ENCODE measurements at regions not wholly inside any gene's neighbourhood (a gene's known extent, or its start where the extent isn't known, plus 50 kb on each side); places are given as distances from the start of the nearest gene placed in this dataset.
"Not testable (repeated sequence)": the region's sequence is repeated elsewhere in the genome, so short reads cannot be mapped to it uniquely, and the experiment has no call there.

DNA sequence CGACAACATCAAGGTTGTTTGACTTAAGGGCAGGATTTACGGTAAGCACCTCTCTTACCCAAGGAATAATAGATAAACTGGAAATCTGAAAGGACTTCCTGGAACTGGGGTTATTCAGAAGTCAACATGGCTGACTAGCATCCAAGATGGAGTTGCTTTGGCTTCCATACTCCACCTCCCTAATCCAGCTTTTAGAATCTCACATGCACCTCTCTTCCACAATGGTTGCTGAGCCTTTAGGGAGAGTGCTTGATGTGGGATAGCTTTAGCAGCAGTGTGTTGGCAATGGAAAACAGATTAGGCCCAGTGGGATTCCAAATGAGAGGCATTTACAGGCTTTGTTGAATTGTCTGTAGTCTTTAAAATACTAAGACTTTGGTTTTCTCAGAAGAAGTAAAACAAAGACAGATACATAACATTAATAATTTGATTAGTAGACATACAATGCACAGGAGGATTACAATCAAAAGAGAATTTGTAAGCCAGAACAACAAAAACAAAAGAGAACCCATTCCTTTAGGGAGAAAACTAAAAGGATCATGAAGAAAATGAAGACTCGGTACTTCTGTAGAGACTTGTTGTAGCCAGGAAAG lies 222.0 kb downstream of the HS3ST3B1 start:
- no peak overlapping the region for H2AFZ ChIP-seq (ENCODE audit: low read depth, low read length)
- H4K20me1 ChIP-seq (ENCODE audit: insufficient read depth, low read length), result no peaks in the 10 kb centered on the region
- no peaks in the 10 kb centered on the region for H3K79me2 ChIP-seq (ENCODE audit: low read length)
- H3K9me3 ChIP-seq (ENCODE audit: insufficient read depth, low read length), result no peaks in the 10 kb centered on the region
- no peaks in the 10 kb centered on the region for H3K27me3 ChIP-seq (ENCODE audit: low read depth, low read length)
- no peaks in the 10 kb centered on the region for H3K36me3 ChIP-seq (replicated peaks; ENCODE audit: low read depth, low read length)
- no peak overlapping the region for H3K27ac ChIP-seq (ENCODE audit: low read length)
- H3K4me1 ChIP-seq (ENCODE audit: low read length), result no peaks in the 10 kb centered on the region
- no peak overlapping the region for H3K4me3 ChIP-seq (ENCODE audit: low read length)
- TF ChIP-seq EZH2phosphoT487 (IDR thresholded peaks at IDR 0.05; ENCODE audit: low read depth) (no peak), CTCF (IDR thresholded peaks at IDR 0.05; ENCODE audit: low read depth, low read length) (no peak)
- H3K4me2 ChIP-seq (ENCODE audit: low read length), result no peak overlapping the region
- H3K9ac ChIP-seq (ENCODE audit: low read length), result no peak overlapping the region

- not testable (repeated sequence) for H3K9me3 ChIP-seq (ENCODE audit: insufficient read depth, low read length); H3K4me3 ChIP-seq (ENCODE audit: low read length); H2AFZ ChIP-seq (ENCODE audit: low read depth, low read length); H4K20me1 ChIP-seq (ENCODE audit: insufficient read depth, low read length); H3K27me3 ChIP-seq (ENCODE audit: low read depth, low read length); H3K79me2 ChIP-seq (ENCODE audit: low read length); H3K27ac ChIP-seq (ENCODE audit: low read length); H3K36me3 ChIP-seq (replicated peaks; ENCODE audit: low read depth, low read length); H3K9ac ChIP-seq (ENCODE audit: low read length); H3K4me2 ChIP-seq (ENCODE audit: low read length); H3K4me1 ChIP-seq (ENCODE audit: low read length)
Observed at GRCh38 chr17:14518919-14519318, 218.0 kb downstream of the HS3ST3B1 start.

DNA sequence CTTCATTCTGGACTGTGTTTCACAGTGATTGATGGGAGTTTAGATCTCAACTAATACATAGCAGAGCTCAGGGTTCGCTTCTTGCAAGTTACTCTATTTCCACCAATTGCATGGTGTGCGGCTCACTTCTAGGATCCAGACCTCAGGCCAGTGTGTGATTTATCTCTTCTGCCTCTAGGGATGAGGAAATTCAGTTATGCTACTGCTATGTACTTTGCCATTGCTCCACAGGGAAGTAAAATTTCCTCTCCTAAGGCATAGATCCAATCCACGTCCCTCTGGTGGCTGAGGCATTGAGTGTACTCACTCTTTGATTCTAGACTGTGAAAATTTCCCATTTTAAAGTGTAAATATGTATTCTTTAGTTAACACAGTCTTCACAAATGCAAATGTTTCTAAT lies 214.1 kb downstream of the HS3ST3B1 start:
- Histone ChIP-seq H2AFZ (ENCODE audit: low read depth, low read length) (no peak overlapping the region), H3K27ac (ENCODE audit: low read length) (no peak overlapping the region), H3K36me3 (replicated peaks; ENCODE audit: low read depth, low read length) (no peaks in the 10 kb centered on the region), H3K79me2 (ENCODE audit: low read length) (no peaks in the 10 kb centered on the region), H3K4me3 (ENCODE audit: low read length) (no peak overlapping the region), H3K4me2 (ENCODE audit: low read length) (no peak overlapping the region), H3K4me1 (ENCODE audit: low read length) (no peaks in the 10 kb centered on the region), H4K20me1 (ENCODE audit: insufficient read depth, low read length) (no peaks in the 10 kb centered on the region), H3K9ac (ENCODE audit: low read length) (no peak overlapping the region), H3K27me3 (ENCODE audit: low read depth, low read length) (no peaks in the 10 kb centered on the region), H3K9me3 (ENCODE audit: insufficient read depth, low read length) (no peaks in the 10 kb centered on the region)
- TF ChIP-seq CTCF (IDR thresholded peaks at IDR 0.05; ENCODE audit: low read depth, low read length) (no peak), EZH2phosphoT487 (IDR thresholded peaks at IDR 0.05; ENCODE audit: low read depth) (no peak)

GRCh38 chr17:14513835-14514234 lies 213.0 kb downstream of the HS3ST3B1 start:
- no peak for TF ChIP-seq EZH2phosphoT487 (IDR thresholded peaks at IDR 0.05; ENCODE audit: low read depth)
- TF ChIP-seq CTCF (IDR thresholded peaks at IDR 0.05; ENCODE audit: low read depth, low read length), result no peak
- no peak overlapping the region for H2AFZ ChIP-seq (ENCODE audit: low read depth, low read length)

GRCh38 chr17:14510136-14510535 lies 209.3 kb downstream of the HS3ST3B1 start:
- Histone ChIP-seq H3K4me2 (ENCODE audit: low read length) (no peak overlapping the region), H4K20me1 (ENCODE audit: insufficient read depth, low read length) (no peaks in the 10 kb centered on the region), H2AFZ (ENCODE audit: low read depth, low read length) (no peak overlapping the region), H3K27ac (ENCODE audit: low read length) (no peak overlapping the region), H3K9me3 (ENCODE audit: insufficient read depth, low read length) (no peaks in the 10 kb centered on the region), H3K79me2 (ENCODE audit: low read length) (no peaks in the 10 kb centered on the region), H3K27me3 (ENCODE audit: low read depth, low read length) (no peaks in the 10 kb centered on the region), H3K9ac (ENCODE audit: low read length) (no peak overlapping the region), H3K36me3 (replicated peaks; ENCODE audit: low read depth, low read length) (no peaks in the 10 kb centered on the region), H3K4me1 (ENCODE audit: low read length) (no peaks in the 10 kb centered on the region), H3K4me3 (ENCODE audit: low read length) (no peak overlapping the region)
- no peak for TF ChIP-seq CTCF (IDR thresholded peaks at IDR 0.05; ENCODE audit: low read depth, low read length)
- no peak for TF ChIP-seq EZH2phosphoT487 (IDR thresholded peaks at IDR 0.05; ENCODE audit: low read depth)

More at GRCh38 chr17:14513835-14514234, 213.0 kb downstream of the HS3ST3B1 start:
- Histone ChIP-seq H3K9ac (ENCODE audit: low read length) (no peak overlapping the region), H3K36me3 (replicated peaks; ENCODE audit: low read depth, low read length) (no peaks in the 10 kb centered on the region), H3K79me2 (ENCODE audit: low read length) (no peaks in the 10 kb centered on the region), H3K4me1 (ENCODE audit: low read length) (no peaks in the 10 kb centered on the region), H3K27ac (ENCODE audit: low read length) (no peak overlapping the region), H3K4me2 (ENCODE audit: low read length) (no peak overlapping the region), H3K27me3 (ENCODE audit: low read depth, low read length) (no peaks in the 10 kb centered on the region), H4K20me1 (ENCODE audit: insufficient read depth, low read length) (no peaks in the 10 kb centered on the region), H3K9me3 (ENCODE audit: insufficient read depth, low read length) (no peaks in the 10 kb centered on the region), H3K4me3 (ENCODE audit: low read length) (no peak overlapping the region)
